HepG2 (cell line): ENCODE measurements at regions not wholly inside any gene's neighbourhood (a gene's known extent, or its start where the extent isn't known, plus 50 kb on each side); places are given as distances from the start of the nearest gene placed in this dataset.

Experiments
- ATAC-seq: fragments of 200-7000 bp; cut with Tn5 transposase; 3 replicates; pipeline ENCODE4 v1.9.1; 2020; ENCODE audit warnings: mild to moderate bottlenecking, moderate library complexity
- BruUV-seq: library from RNA; stranded (reverse); fragments of 400-500 nt; replicated peaks from 2 replicates; lab custom pipeline; 2021; lab: Mats Ljungman, UMichigan
- CTCF ChIA-PET: fragments of 300-600 bp; formaldehyde crosslinking; extraction: SDS; loops from one replicate; lab custom pipeline; 2021; ENCODE audit warnings: low total read pairs, inconsistent platforms, low intra/inter-chr PET ratio; lab: Yijun Ruan, JAX
- POLR2A ChIA-PET: fragments of 350-600 bp; sonication (Branson Sonifier 250); formaldehyde crosslinking; loops from one replicate; lab custom pipeline; 2020; ENCODE audit warnings: antibody characterized with exemption, inconsistent platforms; lab: Yijun Ruan, JAX
- DNase-seq: peaks from one replicate; pipeline ENCODE4 v3.0.0-alpha.2; 2015; ENCODE audit warnings: low spot score
- FAIRE-seq: peaks from 3 replicates; lab custom pipeline; 2011; peaks lifted over from hg19 to GRCh38; lab: Jason Lieb, UNC
- H2AFZ ChIP-seq: one replicate; pipeline ENCODE4 v1.6.1; 2011; ENCODE audit warnings: low read length, inconsistent platforms
- H3K27ac ChIP-seq: fragments of 300-600 bp; 3 replicates; pipeline ENCODE4 v1.8.0; 2011; ENCODE audit warnings: mixed run types, mild to moderate bottlenecking, mixed read lengths, low read length, inconsistent platforms; ENCODE audit not compliant: insufficient read depth; ENCODE audit errors: extremely low read length
- H3K27me3 ChIP-seq, 2 experiments: fragments of 200-600 bp in 1 of 2; 2 replicates in 1 of 2; 3 replicates in 1 of 2; pipeline versions ENCODE4 v1.6.0 to v1.8.0; 2011; ENCODE audit warnings: low read length in 2 of 2, mild to moderate bottlenecking in 2 of 2, moderate library complexity in 2 of 2, inconsistent platforms in 1 of 2; ENCODE audit not compliant: insufficient read depth in 2 of 2, control insufficient read depth in 1 of 2
- H3K36me3 ChIP-seq, 2 experiments: fragments of 200-600 bp in 1 of 2; replicated peaks in 1 of 2; 2 replicates in 1 of 2; 3 replicates in 1 of 2; pipeline versions ENCODE4 v1.5.1 to v1.8.0; 2011; ENCODE audit warnings: low read length in 2 of 2, inconsistent platforms in 1 of 2; ENCODE audit not compliant: insufficient read depth in 2 of 2, control insufficient read depth in 1 of 2
- H3K4me1 ChIP-seq: 2 replicates; pipeline ENCODE4 v1.5.1; 2012; ENCODE audit warnings: low read length, inconsistent platforms; ENCODE audit not compliant: insufficient read depth
- H3K4me2 ChIP-seq: 2 replicates; pipeline ENCODE4 v1.6.0; 2011; ENCODE audit warnings: low read depth, low read length, inconsistent platforms
- H3K4me3 ChIP-seq, 3 experiments: fragments of 200-600 bp in 1 of 3; sonication (generic), shearing (Covaris generic) in 1 of 3; replicated peaks in 1 of 3; 2 replicates each; pipeline ENCODE4 v1.5.1; 2011 to 2016; ENCODE audit warnings: low read length in 3 of 3, inconsistent platforms in 2 of 3, low read depth in 2 of 3, mild to moderate bottlenecking in 2 of 3, control low read depth in 1 of 3, mixed read lengths in 1 of 3; ENCODE audit not compliant: insufficient read depth in 1 of 3
- H3K79me2 ChIP-seq: one replicate; pipeline ENCODE4 v1.6.1; 2011; ENCODE audit warnings: low read length, inconsistent platforms; ENCODE audit not compliant: insufficient read depth
- H3K9ac ChIP-seq: 2 replicates; pipeline ENCODE4 v1.6.0; 2011; ENCODE audit warnings: mild to moderate bottlenecking, low read depth, low read length, inconsistent platforms; ENCODE audit not compliant: insufficient read depth
- H3K9me3 ChIP-seq: 2 replicates; pipeline ENCODE4 v1.5.1; 2012; ENCODE audit warnings: mild to moderate bottlenecking, low read length
- H4K20me1 ChIP-seq: 2 replicates; pipeline ENCODE4 v1.6.0; 2011; ENCODE audit warnings: inconsistent platforms, mild to moderate bottlenecking, low read length, moderate library complexity; ENCODE audit not compliant: insufficient read depth
- BRCA1 ChIP-seq: sonication (generic); formaldehyde crosslinking; IDR thresholded peaks from 2 replicates; pipeline ENCODE4 v1.4.0; 2020; ENCODE audit warnings: missing genetic modification reagents
- CREM ChIP-seq, 2 experiments: sonication (generic) in 1 of 2; formaldehyde crosslinking in 1 of 2; IDR thresholded peaks; 2 replicates each; pipeline versions ENCODE4 v1.4.0 to v1.6.1; 2016 to 2020; ENCODE audit warnings: antibody characterized with exemption in 1 of 2, mild to moderate bottlenecking in 1 of 2, missing genetic modification reagents in 1 of 2
- HOXA7 ChIP-seq: sonication (generic); formaldehyde crosslinking; IDR thresholded peaks from 2 replicates; pipeline ENCODE4 v1.8.1; 2022; ENCODE audit warnings: mild to moderate bottlenecking, missing genetic modification reagents, moderate library complexity
- SALL2 ChIP-seq: sonication (generic); formaldehyde crosslinking; IDR thresholded peaks from 2 replicates; pipeline ENCODE4 v1.8.1; 2023; ENCODE audit warnings: mild to moderate bottlenecking, missing genetic modification reagents, inconsistent platforms
- ZMYM4 ChIP-seq: sonication (generic); formaldehyde crosslinking; IDR thresholded peaks from 2 replicates; pipeline ENCODE4 v1.8.1; 2023; ENCODE audit warnings: mild to moderate bottlenecking, missing genetic modification reagents
- ZNF460 ChIP-seq: sonication (generic); formaldehyde crosslinking; IDR thresholded peaks from 2 replicates; pipeline ENCODE4 v1.5.1; 2020; ENCODE audit warnings: missing genetic modification reagents, mild to moderate bottlenecking, borderline replicate concordance
- ZNF788 ChIP-seq: sonication (generic); formaldehyde crosslinking; IDR thresholded peaks from 2 replicates; pipeline ENCODE4 v1.5.0; 2020; ENCODE audit warnings: mild to moderate bottlenecking, missing genetic modification reagents, borderline replicate concordance
- whole genome bisulfite sequencing: methylation state at CpG from one replicate; pipeline ENCODE4 v1.1.6; 2017; ENCODE audit warnings: low lambda C conversion rate; 5-methylcytosine and 5-hydroxymethylcytosine counted together
- in situ Hi-C: cut with HindIII; loops from 2 replicates; pipeline ENCODE4 v1.10.0; 2017; ENCODE audit warnings: low pct_unique_long_range_greater_than_20kb; ENCODE audit not compliant: extremely low pct_ligation_motif_present
- intact Hi-C: fragments of 100-400 bp; cut with micrococcal nuclease; formaldehyde crosslinking; loops from one replicate; pipeline ENCODE4 v1.10.0; 2022; ENCODE audit not compliant: unreplicated experiment
- TF ChIP-seq, protein P1 (sequence below): sonication (generic); formaldehyde crosslinking; conservative IDR thresholded peaks from 2 replicates; pipeline ENCODE4 v1.8.0; 2022; ENCODE audit warnings: low read depth, missing genetic modification reagents
- TF ChIP-seq, protein P2 (sequence below): sonication (generic); formaldehyde crosslinking; IDR thresholded peaks from 2 replicates; pipeline ENCODE4 v1.4.0; 2020; ENCODE audit warnings: missing genetic modification reagents
- TF ChIP-seq, protein P3 (sequence below): sonication (generic); formaldehyde crosslinking; IDR thresholded peaks from 2 replicates; pipeline ENCODE4 v1.4.0; 2020; ENCODE audit warnings: mild to moderate bottlenecking, missing genetic modification reagents
- TF ChIP-seq, protein P4 (sequence below): sonication (generic); formaldehyde crosslinking; IDR thresholded peaks from 2 replicates; pipeline ENCODE4 v1.4.0; 2020; ENCODE audit warnings: mild to moderate bottlenecking, missing genetic modification reagents

DNA sequence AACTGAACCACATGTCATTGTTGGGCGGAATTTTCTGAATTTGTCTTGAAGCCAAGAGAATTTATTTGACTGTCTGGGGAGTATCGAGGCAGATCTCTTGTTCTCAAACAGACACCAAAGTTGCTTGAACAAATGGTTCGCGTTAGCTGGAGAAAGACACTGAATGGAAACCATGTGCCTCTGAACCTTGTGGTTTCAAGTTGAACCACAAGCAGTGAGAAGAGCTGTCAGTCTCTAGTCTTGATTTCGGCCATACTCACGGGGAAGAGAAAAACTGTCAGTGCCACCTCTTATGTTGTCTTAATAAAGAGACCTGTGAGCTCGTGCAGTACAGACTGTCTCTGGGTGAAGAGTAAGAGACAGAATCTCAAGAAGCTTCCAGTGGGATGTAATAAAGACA is 886.5 kb upstream of the SOX9 start:
- FAIRE-seq, result no peak
- H3K4me2 ChIP-seq, result no peak overlapping the region
- H4K20me1 ChIP-seq, result no peaks in the 10 kb centered on the region
- no peak for DNase-seq
- BruUV-seq, result no TSS peak
- H3K79me2 ChIP-seq, result no peaks in the 10 kb centered on the region
- H3K9me3 ChIP-seq, result peaks cover 48% of the 10 kb centered on the region
- H2AFZ ChIP-seq, result no peak overlapping the region
- POLR2A ChIA-PET, result no interaction called here
- no peak for TF ChIP-seq HOXA7
- TF ChIP-seq, protein P1, sequence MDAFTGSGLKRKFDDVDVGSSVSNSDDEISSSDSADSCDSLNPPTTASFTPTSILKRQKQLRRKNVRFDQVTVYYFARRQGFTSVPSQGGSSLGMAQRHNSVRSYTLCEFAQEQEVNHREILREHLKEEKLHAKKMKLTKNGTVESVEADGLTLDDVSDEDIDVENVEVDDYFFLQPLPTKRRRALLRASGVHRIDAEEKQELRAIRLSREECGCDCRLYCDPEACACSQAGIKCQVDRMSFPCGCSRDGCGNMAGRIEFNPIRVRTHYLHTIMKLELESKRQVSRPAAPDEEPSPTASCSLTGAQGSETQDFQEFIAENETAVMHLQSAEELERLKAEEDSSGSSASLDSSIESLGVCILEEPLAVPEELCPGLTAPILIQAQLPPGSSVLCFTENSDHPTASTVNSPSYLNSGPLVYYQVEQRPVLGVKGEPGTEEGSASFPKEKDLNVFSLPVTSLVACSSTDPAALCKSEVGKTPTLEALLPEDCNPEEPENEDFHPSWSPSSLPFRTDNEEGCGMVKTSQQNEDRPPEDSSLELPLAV (CRISPR knock-in tag), result no peak
- TF ChIP-seq, protein P2, sequence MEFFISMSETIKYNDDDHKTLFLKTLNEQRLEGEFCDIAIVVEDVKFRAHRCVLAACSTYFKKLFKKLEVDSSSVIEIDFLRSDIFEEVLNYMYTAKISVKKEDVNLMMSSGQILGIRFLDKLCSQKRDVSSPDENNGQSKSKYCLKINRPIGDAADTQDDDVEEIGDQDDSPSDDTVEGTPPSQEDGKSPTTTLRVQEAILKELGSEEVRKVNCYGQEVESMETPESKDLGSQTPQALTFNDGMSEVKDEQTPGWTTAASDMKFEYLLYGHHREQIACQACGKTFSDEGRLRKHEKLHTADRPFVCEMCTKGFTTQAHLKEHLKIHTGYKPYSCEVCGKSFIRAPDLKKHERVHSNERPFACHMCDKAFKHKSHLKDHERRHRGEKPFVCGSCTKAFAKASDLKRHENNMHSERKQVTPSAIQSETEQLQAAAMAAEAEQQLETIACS, result no peak
- TF ChIP-seq ZNF788 (CRISPR knock-in tag), result no peak
- TF ChIP-seq, protein P3, sequence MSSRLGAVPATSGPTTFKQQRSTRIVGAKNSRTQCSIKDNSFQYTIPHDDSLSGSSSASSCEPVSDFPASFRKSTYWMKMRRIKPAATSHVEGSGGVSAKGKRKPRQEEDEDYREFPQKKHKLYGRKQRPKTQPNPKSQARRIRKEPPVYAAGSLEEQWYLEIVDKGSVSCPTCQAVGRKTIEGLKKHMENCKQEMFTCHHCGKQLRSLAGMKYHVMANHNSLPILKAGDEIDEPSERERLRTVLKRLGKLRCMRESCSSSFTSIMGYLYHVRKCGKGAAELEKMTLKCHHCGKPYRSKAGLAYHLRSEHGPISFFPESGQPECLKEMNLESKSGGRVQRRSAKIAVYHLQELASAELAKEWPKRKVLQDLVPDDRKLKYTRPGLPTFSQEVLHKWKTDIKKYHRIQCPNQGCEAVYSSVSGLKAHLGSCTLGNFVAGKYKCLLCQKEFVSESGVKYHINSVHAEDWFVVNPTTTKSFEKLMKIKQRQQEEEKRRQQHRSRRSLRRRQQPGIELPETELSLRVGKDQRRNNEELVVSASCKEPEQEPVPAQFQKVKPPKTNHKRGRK, result no peak
- TF ChIP-seq ZNF460, result no peak
- TF ChIP-seq SALL2, result no peak
- TF ChIP-seq ZMYM4 (CRISPR knock-in tag), result no peak
- TF ChIP-seq CREM (IDR thresholded peaks at IDR 0.05), result no peak
- TF ChIP-seq CREM (CRISPR knock-in tag; IDR thresholded peaks at IDR 0.05), result no peak
- TF ChIP-seq BRCA1 (CRISPR knock-in tag), result no peak
- TF ChIP-seq, protein P4, sequence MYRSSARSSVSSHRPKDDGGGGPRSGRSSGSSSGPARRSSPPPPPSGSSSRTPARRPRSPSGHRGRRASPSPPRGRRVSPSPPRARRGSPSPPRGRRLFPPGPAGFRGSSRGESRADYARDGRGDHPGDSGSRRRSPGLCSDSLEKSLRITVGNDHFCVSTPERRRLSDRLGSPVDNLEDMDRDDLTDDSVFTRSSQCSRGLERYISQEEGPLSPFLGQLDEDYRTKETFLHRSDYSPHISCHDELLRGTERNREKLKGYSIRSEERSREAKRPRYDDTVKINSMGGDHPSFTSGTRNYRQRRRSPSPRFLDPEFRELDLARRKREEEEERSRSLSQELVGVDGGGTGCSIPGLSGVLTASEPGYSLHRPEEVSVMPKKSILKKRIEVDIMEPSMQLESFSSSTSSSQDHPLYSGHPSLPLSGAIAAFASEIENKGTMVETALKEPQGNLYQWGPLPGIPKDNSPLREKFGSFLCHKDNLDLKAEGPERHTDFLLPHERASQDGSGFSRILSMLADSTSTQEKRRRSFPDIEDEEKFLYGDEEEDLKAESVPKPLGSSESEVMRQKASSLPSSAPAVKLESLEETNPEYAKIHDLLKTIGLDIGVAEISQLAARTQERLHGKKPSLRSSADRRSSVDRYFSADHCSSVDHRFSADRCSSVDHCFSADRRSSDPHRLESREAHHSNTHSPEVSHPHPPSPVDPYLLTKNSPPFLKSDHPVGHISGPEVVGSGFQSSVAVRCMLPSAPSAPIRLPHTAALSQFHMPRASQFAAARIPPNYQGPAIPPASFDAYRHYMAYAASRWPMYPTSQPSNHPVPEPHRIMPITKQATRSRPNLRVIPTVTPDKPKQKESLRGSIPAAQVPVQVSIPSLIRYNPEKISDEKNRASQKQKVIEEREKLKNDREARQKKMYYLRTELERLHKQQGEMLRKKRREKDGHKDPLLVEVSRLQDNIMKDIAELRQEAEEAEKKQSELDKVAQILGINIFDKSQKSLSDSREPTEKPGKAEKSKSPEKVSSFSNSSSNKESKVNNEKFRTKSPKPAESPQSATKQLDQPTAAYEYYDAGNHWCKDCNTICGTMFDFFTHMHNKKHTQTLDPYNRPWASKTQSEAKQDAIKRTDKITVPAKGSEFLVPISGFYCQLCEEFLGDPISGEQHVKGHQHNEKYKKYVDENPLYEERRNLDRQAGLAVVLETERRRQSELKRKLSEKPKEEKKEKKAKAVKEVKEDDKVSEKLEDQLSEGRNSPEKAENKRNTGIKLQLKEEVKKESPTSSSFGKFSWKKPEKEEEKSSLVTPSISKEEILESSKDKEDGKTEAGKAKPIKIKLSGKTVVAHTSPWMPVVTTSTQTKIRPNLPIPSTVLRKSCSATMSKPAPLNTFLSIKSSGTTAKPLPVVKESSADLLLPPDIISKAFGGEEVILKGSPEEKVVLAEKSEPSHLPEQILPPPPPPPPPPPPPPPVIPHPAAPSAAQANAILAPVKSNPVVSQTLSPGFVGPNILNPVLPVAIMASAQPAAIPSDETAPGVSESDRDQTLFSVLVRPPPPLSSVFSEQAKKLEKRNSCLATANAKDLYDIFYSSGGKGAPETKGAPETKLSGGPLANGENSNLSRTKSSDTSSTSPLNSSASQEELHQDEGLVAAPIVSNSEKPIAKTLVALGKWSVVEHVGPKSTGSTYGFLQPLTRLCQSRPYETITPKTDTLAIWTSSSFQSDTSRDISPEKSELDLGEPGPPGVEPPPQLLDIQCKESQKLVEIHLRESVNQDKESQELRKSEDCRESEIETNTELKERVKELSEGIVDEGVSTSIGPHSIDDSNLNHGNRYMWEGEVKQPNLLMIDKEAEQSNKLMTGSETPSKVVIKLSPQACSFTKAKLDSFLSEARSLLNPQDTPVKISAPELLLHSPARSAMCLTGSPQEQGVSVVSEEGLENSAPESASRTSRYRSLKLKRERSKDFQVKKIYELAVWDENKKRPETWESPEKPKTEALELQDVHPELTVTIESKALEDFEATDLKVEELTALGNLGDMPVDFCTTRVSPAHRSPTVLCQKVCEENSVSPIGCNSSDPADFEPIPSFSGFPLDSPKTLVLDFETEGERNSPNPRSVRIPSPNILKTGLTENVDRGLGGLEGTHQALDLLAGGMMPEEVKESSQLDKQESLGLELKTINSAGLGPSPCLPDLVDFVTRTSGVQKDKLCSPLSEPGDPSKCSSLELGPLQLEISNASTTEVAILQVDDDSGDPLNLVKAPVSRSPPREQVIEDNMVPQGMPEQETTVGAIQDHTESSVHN (CRISPR knock-in tag), result no peak
- TF ChIP-seq, all 625 proteins: peak for 0
- Histone ChIP-seq H3K36me3 (no peaks in the 10 kb centered on the region), H3K27ac (no peak overlapping the region), H3K4me1 (no peaks in the 10 kb centered on the region), H3K4me3 (no peak overlapping the region), H3K9ac (no peak overlapping the region), H3K27me3 (no peaks in the 10 kb centered on the region)
- in situ Hi-C loops (no loop called here), intact Hi-C loops (no loop called here)
- CTCF ChIA-PET, result no interaction called here
- 39% methylated on average over 7 of the region's 7 CpGs for WGBS
- no peak for ATAC-seq
